CD14-positive monocyte (primary cell): ENCODE measurements at regions not wholly inside any gene's neighbourhood (a gene's known extent, or its start where the extent isn't known, plus 50 kb on each side); places are given as distances from the start of the nearest gene placed in this dataset.
"Not testable (repeated sequence)": the region's sequence is repeated elsewhere in the genome, so short reads cannot be mapped to it uniquely, and the experiment has no call there.

ENCODE experiments used
- DNase-seq, 3 donors: peaks; one replicate each; pipeline ENCODE4 v3.0.0-alpha.2; 2011 to 2022
- H2AFZ ChIP-seq: 2 replicates; pipeline ENCODE4 v1.6.0; 2012; ENCODE audit warnings: mild to moderate bottlenecking, low read depth, low read length, inconsistent platforms; ENCODE audit not compliant: insufficient read depth, poor library complexity, severe bottlenecking
- H3K27ac ChIP-seq, 2 donors: 1 replicate in 1 of 2; 2 replicates in 1 of 2; pipeline ENCODE4 v1.5.1; 2012 to 2013; ENCODE audit warnings: low read length in 2 of 2, control low read depth in 1 of 2, inconsistent platforms in 1 of 2, low read depth in 1 of 2, mild to moderate bottlenecking in 1 of 2
- H3K27me3 ChIP-seq, 2 donors: one replicate each; pipeline versions ENCODE4 v1.6.0 to v1.6.1; 2011 to 2013; ENCODE audit warnings: low read length in 2 of 2; ENCODE audit not compliant: control insufficient read depth in 2 of 2, insufficient read depth in 2 of 2
- H3K36me3 ChIP-seq, 2 donors: replicated peaks in 1 of 2; 1 replicate in 1 of 2; 2 replicates in 1 of 2; pipeline versions ENCODE4 v1.5.1 to v1.6.1; 2012 to 2013; ENCODE audit warnings: low read length in 2 of 2, control low read depth in 1 of 2, inconsistent platforms in 1 of 2, mild to moderate bottlenecking in 1 of 2; ENCODE audit not compliant: insufficient read depth in 2 of 2, control insufficient read depth in 1 of 2
- H3K4me1 ChIP-seq, 2 donors: 1 replicate in 1 of 2; 2 replicates in 1 of 2; pipeline versions ENCODE4 v1.5.1 to v1.6.1; 2012 to 2013; ENCODE audit warnings: low read length in 2 of 2, control low read depth in 1 of 2, inconsistent platforms in 1 of 2, mild to moderate bottlenecking in 1 of 2, moderate library complexity in 1 of 2; ENCODE audit not compliant: insufficient read depth in 2 of 2, control insufficient read depth in 1 of 2
- H3K4me2 ChIP-seq: replicated peaks from 2 replicates; pipeline ENCODE3; 2012; ENCODE audit warnings: low read length, moderate library complexity, mild to moderate bottlenecking; ENCODE audit not compliant: poor library complexity, severe bottlenecking; ENCODE audit errors: extremely low read depth
- H3K4me3 ChIP-seq, 3 experiments: fragments of 200-600 bp in 1 of 3; sonication (generic) in 1 of 3; replicated peaks in 1 of 3; 1 replicate in 2 of 3; 2 replicates in 1 of 3; pipeline ENCODE4 v1.5.1; 2011 to 2013; ENCODE audit warnings: low read length in 3 of 3, mild to moderate bottlenecking in 3 of 3, control low read depth in 2 of 3, low read depth in 2 of 3, inconsistent platforms in 1 of 3, moderate library complexity in 1 of 3
- H3K79me2 ChIP-seq: 2 replicates; pipeline ENCODE4 v1.6.0; 2012; ENCODE audit warnings: mild to moderate bottlenecking, control low read depth, inconsistent platforms, low read length, moderate library complexity; ENCODE audit not compliant: insufficient read depth
- H3K9ac ChIP-seq: 2 replicates; pipeline ENCODE4 v1.6.0; 2017; ENCODE audit warnings: low read length, mild to moderate bottlenecking; ENCODE audit not compliant: insufficient read depth, poor library complexity, severe bottlenecking
- H3K9me3 ChIP-seq, 2 donors: replicated peaks in 1 of 2; 1 replicate in 1 of 2; 2 replicates in 1 of 2; pipeline versions ENCODE4 v1.5.1 to v1.6.1; 2012 to 2013; ENCODE audit warnings: low read length in 2 of 2, control low read depth in 1 of 2; ENCODE audit not compliant: control insufficient read depth in 1 of 2, insufficient read depth in 1 of 2
- H4K20me1 ChIP-seq: 2 replicates; pipeline ENCODE4 v1.6.0; 2012; ENCODE audit warnings: mild to moderate bottlenecking, low read length, control low read depth, moderate library complexity; ENCODE audit not compliant: insufficient read depth
- H3K27ac Mint-ChIP-seq, 7 donors: one replicate each; pipeline ENCODE4 v1.8.0; 2020; ENCODE audit warnings: mild to moderate bottlenecking in 7 of 7, mixed read lengths in 7 of 7, moderate library complexity in 6 of 7, inconsistent platforms in 2 of 7
- H3K27me3 Mint-ChIP-seq, 3 donors: one replicate each; pipeline ENCODE4 v1.8.0; 2021 to 2022; ENCODE audit warnings: low read depth in 3 of 3, mild to moderate bottlenecking in 3 of 3, mixed read lengths in 3 of 3, moderate library complexity in 3 of 3, inconsistent platforms in 1 of 3
- H3K36me3 Mint-ChIP-seq, 2 donors: one replicate each; pipeline ENCODE4 v1.8.0; 2020; ENCODE audit warnings: mixed read lengths in 2 of 2, inconsistent platforms in 1 of 2, mild to moderate bottlenecking in 1 of 2
- H3K4me1 Mint-ChIP-seq: one replicate; pipeline ENCODE4 v1.8.0; 2020; ENCODE audit warnings: mild to moderate bottlenecking, mixed read lengths
- H3K4me3 Mint-ChIP-seq, 2 donors: one replicate each; pipeline ENCODE4 v1.8.0; 2020; ENCODE audit warnings: mild to moderate bottlenecking in 2 of 2, mixed read lengths in 2 of 2, moderate library complexity in 1 of 2
- H3K9me3 Mint-ChIP-seq, 7 donors: one replicate each; pipeline ENCODE4 v1.8.0; 2020 to 2022; ENCODE audit warnings: mixed read lengths in 7 of 7, mild to moderate bottlenecking in 6 of 7, moderate library complexity in 6 of 7, inconsistent platforms in 2 of 7
- WGBS: methylation state at CpG from one replicate; pipeline ENCODE4 v1.1.5; 2013; ENCODE audit warnings: missing lambda C conversion rate; ENCODE audit not compliant: insufficient coverage; 5-methylcytosine and 5-hydroxymethylcytosine counted together
- intact Hi-C, 2 donors: fragments of 100-400 bp; cut with micrococcal nuclease; formaldehyde crosslinking; loops; one replicate each; pipeline versions ENCODE4 v1.15.0 to v1.15.1; 2023
- TF ChIP-seq, protein P1 (sequence below): fragments of 200-600 bp; IDR thresholded peaks from one replicate; pipeline ENCODE4 v1.8.0; 2022; ENCODE audit warnings: antibody characterized with exemption, mild to moderate bottlenecking

- Histone ChIP-seq H3K4me2 (no peak overlapping the region), H3K27me3 (no peaks in the 10 kb centered on the region), H3K9ac (no peak overlapping the region), H4K20me1 (no peaks in the 10 kb centered on the region), H3K36me3 (no peaks in the 10 kb centered on the region), H3K4me1 (no peaks in the 10 kb centered on the region), H3K79me2 (no peaks in the 10 kb centered on the region), H3K27ac (no peak overlapping the region), H2AFZ (no peak overlapping the region), H3K4me3 (no peak overlapping the region), H3K9me3 (peaks cover 0 to 6% of the 10 kb centered on the region in 2 donors)
- no peak for DNase-seq
- WGBS, result 49% methylated on average over 2 of the region's 5 CpGs
- no peaks in the 10 kb centered on the region for H3K36me3 Mint-ChIP-seq
- no peaks in the 10 kb centered on the region for H3K27me3 Mint-ChIP-seq
- H3K9me3 Mint-ChIP-seq, result peaks cover 1 to 13% (median 5%) of the 10 kb centered on the region in 7 donors
- H3K4me1 Mint-ChIP-seq, result no peaks in the 10 kb centered on the region
- TF ChIP-seq, protein P1, sequence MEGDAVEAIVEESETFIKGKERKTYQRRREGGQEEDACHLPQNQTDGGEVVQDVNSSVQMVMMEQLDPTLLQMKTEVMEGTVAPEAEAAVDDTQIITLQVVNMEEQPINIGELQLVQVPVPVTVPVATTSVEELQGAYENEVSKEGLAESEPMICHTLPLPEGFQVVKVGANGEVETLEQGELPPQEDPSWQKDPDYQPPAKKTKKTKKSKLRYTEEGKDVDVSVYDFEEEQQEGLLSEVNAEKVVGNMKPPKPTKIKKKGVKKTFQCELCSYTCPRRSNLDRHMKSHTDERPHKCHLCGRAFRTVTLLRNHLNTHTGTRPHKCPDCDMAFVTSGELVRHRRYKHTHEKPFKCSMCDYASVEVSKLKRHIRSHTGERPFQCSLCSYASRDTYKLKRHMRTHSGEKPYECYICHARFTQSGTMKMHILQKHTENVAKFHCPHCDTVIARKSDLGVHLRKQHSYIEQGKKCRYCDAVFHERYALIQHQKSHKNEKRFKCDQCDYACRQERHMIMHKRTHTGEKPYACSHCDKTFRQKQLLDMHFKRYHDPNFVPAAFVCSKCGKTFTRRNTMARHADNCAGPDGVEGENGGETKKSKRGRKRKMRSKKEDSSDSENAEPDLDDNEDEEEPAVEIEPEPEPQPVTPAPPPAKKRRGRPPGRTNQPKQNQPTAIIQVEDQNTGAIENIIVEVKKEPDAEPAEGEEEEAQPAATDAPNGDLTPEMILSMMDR, result no peak
- intact Hi-C loops, result no loop called here
- no peak overlapping the region for H3K27ac Mint-ChIP-seq
- H3K4me3 Mint-ChIP-seq, result no peak overlapping the region
Observed at GRCh38 chr7:159310457-159311171, 165.9 kb upstream of the VIPR2 start.

- H3K79me2 ChIP-seq, H3K9ac ChIP-seq, H3K27ac Mint-ChIP-seq, H3K4me3 ChIP-seq, H3K36me3 Mint-ChIP-seq, DNase-seq, H3K36me3 ChIP-seq, H3K9me3 ChIP-seq, H3K27ac ChIP-seq, H3K4me2 ChIP-seq, H2AFZ ChIP-seq, H3K4me1 Mint-ChIP-seq, H3K27me3 Mint-ChIP-seq, H3K4me1 ChIP-seq, H4K20me1 ChIP-seq, H3K27me3 ChIP-seq, H3K4me3 Mint-ChIP-seq, intact Hi-C loops: not testable (repeated sequence)
- H3K9me3 Mint-ChIP-seq, result peaks cover 2 to 12% (median 5%) of the 10 kb centered on the region in 7 donors
- no CpG with 5 or more reads among the region's 2 CpGs for WGBS
Observed at GRCh38 chr7:159309214-159309613, 164.5 kb upstream of the VIPR2 start.
